RWPE2 (cell line): ENCODE measurements at regions not wholly inside any gene's neighbourhood (a gene's known extent, or its start where the extent isn't known, plus 50 kb on each side); places are given as distances from the start of the nearest gene placed in this dataset.
"Not testable (repeated sequence)": the region's sequence is repeated elsewhere in the genome, so short reads cannot be mapped to it uniquely, and the experiment has no call there.

Experiments
- ATAC-seq: fragments of 200-7000 bp; cut with Tn5 transposase; 3 replicates; pipeline ENCODE4 v1.9.1; 2021; ENCODE audit warnings: low read depth
- DNase-seq: peaks from one replicate; pipeline ENCODE4 v3.0.0-alpha.2; 2020; ENCODE audit warnings: low spot score
- H3K27ac ChIP-seq: fragments of 450-650 bp; 2 replicates; pipeline ENCODE4 v1.5.1; 2017; ENCODE audit warnings: mild to moderate bottlenecking; ENCODE audit not compliant: poor library complexity, severe bottlenecking
- H3K27me3 ChIP-seq: fragments of 250-450 bp; sonication (Bioruptor Pico); 2 replicates; pipeline ENCODE4 v1.5.1; 2021; ENCODE audit warnings: mild to moderate bottlenecking, moderate library complexity; ENCODE audit not compliant: insufficient read depth, poor library complexity, severe bottlenecking
- H3K36me3 ChIP-seq: fragments of 250-450 bp; sonication (Bioruptor Pico); 2 replicates; pipeline ENCODE4 v1.5.1; 2020; ENCODE audit warnings: low read depth, mild to moderate bottlenecking, moderate library complexity
- H3K4me1 ChIP-seq: fragments of 250-450 bp; sonication (Bioruptor Pico); 2 replicates; pipeline ENCODE4 v1.5.1; 2021; ENCODE audit warnings: mild to moderate bottlenecking, moderate library complexity; ENCODE audit not compliant: insufficient read depth, poor library complexity, severe bottlenecking
- H3K4me3 ChIP-seq: fragments of 250-450 bp; sonication (Bioruptor Pico); 2 replicates; pipeline ENCODE4 v1.5.1; 2021; ENCODE audit warnings: mild to moderate bottlenecking, moderate library complexity; ENCODE audit not compliant: severe bottlenecking
- H3K9me3 ChIP-seq: fragments of 250-450 bp; sonication (Bioruptor Pico); 2 replicates; pipeline ENCODE4 v1.5.1; 2021; ENCODE audit warnings: mild to moderate bottlenecking, moderate library complexity; ENCODE audit not compliant: severe bottlenecking
- CTCF ChIP-seq: fragments of 450-650 bp; IDR thresholded peaks from one replicate; pipeline ENCODE4 v1.5.1; 2017; ENCODE audit warnings: mild to moderate bottlenecking, moderate library complexity; ENCODE audit not compliant: poor library complexity, severe bottlenecking

GRCh38 chr13:61500176-61500575 is 84.5 kb upstream of the PCDH20 start:
- Histone ChIP-seq H3K36me3 (no peaks in the 10 kb centered on the region), H3K4me1 (no peaks in the 10 kb centered on the region), H3K27ac (no peak overlapping the region), H3K4me3 (no peak overlapping the region), H3K27me3 (no peaks in the 10 kb centered on the region), H3K9me3 (no peaks in the 10 kb centered on the region)
- DNase-seq, result no peak
- no peak for TF ChIP-seq CTCF
- ATAC-seq, result no peak

GRCh38 chr13:61495648-61496047 is 80.0 kb upstream of the PCDH20 start:
- no peaks in the 10 kb centered on the region; the same call in 1 of the 2 replicates for H3K36me3 ChIP-seq
- no peak overlapping the region for H3K27ac ChIP-seq
- ATAC-seq (no peak), DNase-seq (no peak)
- H3K4me3 ChIP-seq, result no peak overlapping the region
- H3K4me1 ChIP-seq, result no peaks in the 10 kb centered on the region
- TF ChIP-seq CTCF, result no peak
- no peaks in the 10 kb centered on the region for H3K27me3 ChIP-seq
- no peaks in the 10 kb centered on the region for H3K9me3 ChIP-seq

GRCh38 chr13:61493556-61493955 is 77.9 kb upstream of the PCDH20 start:
- H3K9me3 ChIP-seq, H3K27ac ChIP-seq, H3K4me3 ChIP-seq, H3K4me1 ChIP-seq, ATAC-seq, H3K27me3 ChIP-seq, H3K36me3 ChIP-seq, DNase-seq: not testable (repeated sequence)

GRCh38 chr13:61486496-61486895 is 70.8 kb upstream of the PCDH20 start:
- no peak for ATAC-seq
- no peaks in the 10 kb centered on the region; the same call in 1 of the 2 replicates for H3K36me3 ChIP-seq
- no peak overlapping the region for H3K27ac ChIP-seq
- no peak overlapping the region for H3K4me3 ChIP-seq
- H3K4me1 ChIP-seq, result no peaks in the 10 kb centered on the region
- TF ChIP-seq CTCF, result no peak
- no peaks in the 10 kb centered on the region for H3K27me3 ChIP-seq
- H3K9me3 ChIP-seq, result no peaks in the 10 kb centered on the region
- no peak for DNase-seq

- Histone ChIP-seq H3K27me3 (no peaks in the 10 kb centered on the region), H3K36me3 (no peaks in the 10 kb centered on the region), H3K9me3 (no peaks in the 10 kb centered on the region), H3K4me3 (no peak overlapping the region), H3K4me1 (no peaks in the 10 kb centered on the region), H3K27ac (no peak overlapping the region)
- ATAC-seq (no peak), DNase-seq (no peak)
- no peak for TF ChIP-seq CTCF
Observed at GRCh38 chr13:61485128-61485765, 69.6 kb upstream of the PCDH20 start.
